Fibroblast of villous mesenchyme (primary cell): ENCODE measurements at regions not wholly inside any gene's neighbourhood (a gene's known extent, or its start where the extent isn't known, plus 50 kb on each side); places are given as distances from the start of the nearest gene placed in this dataset.

Experiments used
- DNase-seq: peaks from one replicate; pipeline ENCODE4 v3.0.0-alpha.2; 2010; ENCODE audit warnings: low read depth
- H3K4me3 ChIP-seq: 2 replicates; pipeline ENCODE4 v1.5.1; 2011; ENCODE audit warnings: low read depth, mild to moderate bottlenecking, low read length
- CTCF ChIP-seq: IDR thresholded peaks from 2 replicates; pipeline ENCODE4 v1.5.1; 2012; ENCODE audit warnings: low read depth, mild to moderate bottlenecking, low read length; ENCODE audit not compliant: insufficient read depth

GRCh38 chr3:8246070-8246469, 255.6 kb upstream of the LMCD1 start:
- DNase-seq = no peak
- no peak overlapping the region for H3K4me3 ChIP-seq
- no peak for TF ChIP-seq CTCF

- no peak for TF ChIP-seq CTCF
- no peak for DNase-seq
These were observed 248.4 kb upstream of the LMCD1 start for GRCh38 chr3:8253201-8253600.

GRCh38 chr3:8254489-8254888, 247.1 kb upstream of the LMCD1 start:
- TF ChIP-seq CTCF = no peak
- DNase-seq = no peak

More at GRCh38 chr3:8253201-8253600, 248.4 kb upstream of the LMCD1 start:
- no peak overlapping the region for H3K4me3 ChIP-seq

GRCh38 chr3:8255725-8256124, 245.9 kb upstream of the LMCD1 start:
- no peak overlapping the region for H3K4me3 ChIP-seq
- no peak for TF ChIP-seq CTCF
- no peak for DNase-seq

More at GRCh38 chr3:8254489-8254888, 247.1 kb upstream of the LMCD1 start:
- no peak overlapping the region for H3K4me3 ChIP-seq

GRCh38 chr3:8256441-8257071, 245.1 kb upstream of the LMCD1 start:
- no peak for DNase-seq
- no peak overlapping the region for H3K4me3 ChIP-seq
- no peak for TF ChIP-seq CTCF

GRCh38 chr3:8261018-8261417, 240.6 kb upstream of the LMCD1 start:
- H3K4me3 ChIP-seq = no peak overlapping the region
- no peak for DNase-seq
- no peak for TF ChIP-seq CTCF

- DNase-seq = no peak
- no peak for TF ChIP-seq CTCF
- H3K4me3 ChIP-seq = no peak overlapping the region
These were observed 234.9 kb upstream of the LMCD1 start for GRCh38 chr3:8266730-8267131.
